ENCODE measurements at regions not wholly inside any gene's neighbourhood (a gene's known extent, or its start where the extent isn't known, plus 50 kb on each side); places are given as distances from the start of the nearest gene placed in this dataset.
"Not testable (repeated sequence)": the region's sequence is repeated elsewhere in the genome, so short reads cannot be mapped to it uniquely, and the experiment has no call there.

DNA sequence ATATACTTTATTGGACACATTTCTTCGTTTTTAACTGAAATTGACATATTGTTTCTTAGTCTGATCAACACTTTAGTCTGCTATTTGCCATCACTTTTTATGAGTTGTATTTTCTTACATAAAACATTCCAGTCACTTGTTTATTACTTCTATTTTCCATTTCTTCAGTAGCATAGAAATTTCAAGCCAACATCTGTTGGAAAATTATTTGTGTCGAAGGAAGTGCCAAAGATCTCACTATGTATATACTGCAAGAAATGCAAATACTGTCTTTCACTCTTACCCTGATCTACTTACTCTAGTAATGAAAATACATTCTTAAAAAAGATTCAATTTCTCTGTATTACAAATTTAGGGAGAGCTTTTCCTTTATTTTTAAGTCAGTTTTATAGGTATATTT lies 105.9 kb downstream of the SLC17A6 start:
- no peak for DNase-seq (ENCODE audit: low read depth)

DNA sequence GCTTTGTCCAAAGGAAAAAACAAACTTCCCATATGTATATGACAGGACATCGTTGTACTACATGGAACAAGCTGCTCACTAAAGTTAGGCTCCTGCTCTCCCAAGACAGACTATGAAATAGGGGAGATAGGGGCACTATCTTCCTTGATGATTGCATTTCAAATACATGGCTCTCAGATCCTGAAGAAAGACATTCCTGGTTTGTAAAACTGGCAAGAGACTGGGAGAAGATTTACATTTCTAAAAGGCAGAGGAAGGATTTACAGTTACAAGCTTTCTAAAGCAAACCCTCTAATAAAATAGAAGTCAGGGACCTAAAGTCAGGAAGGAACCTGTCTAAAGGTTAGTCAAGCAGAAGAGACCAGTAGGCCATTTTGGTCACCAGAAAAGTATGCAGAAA lies 103.7 kb downstream of the SLC17A6 start:
- no peak for DNase-seq (ENCODE audit: low read depth)

DNA sequence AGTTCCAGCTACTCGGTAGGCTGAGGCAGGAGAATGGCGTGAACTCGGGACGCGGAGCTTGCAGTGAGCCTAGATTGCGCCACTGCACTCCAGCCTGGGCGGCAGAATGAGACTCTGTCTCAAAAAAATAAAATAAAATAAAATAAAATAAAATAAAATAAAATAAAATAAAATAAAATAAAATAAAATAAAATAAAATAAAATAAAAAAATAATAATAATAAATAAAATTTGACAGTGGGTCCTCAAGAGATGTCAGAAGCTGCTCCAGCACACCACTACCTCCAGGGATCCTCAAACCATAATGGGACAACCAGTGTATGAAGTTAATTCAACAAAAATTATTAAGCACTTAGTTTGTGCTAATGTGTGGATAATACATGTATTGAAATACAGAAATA lies 97.4 kb downstream of the SLC17A6 start:
- DNase-seq (ENCODE audit: low read depth), result not testable (repeated sequence)

DNA sequence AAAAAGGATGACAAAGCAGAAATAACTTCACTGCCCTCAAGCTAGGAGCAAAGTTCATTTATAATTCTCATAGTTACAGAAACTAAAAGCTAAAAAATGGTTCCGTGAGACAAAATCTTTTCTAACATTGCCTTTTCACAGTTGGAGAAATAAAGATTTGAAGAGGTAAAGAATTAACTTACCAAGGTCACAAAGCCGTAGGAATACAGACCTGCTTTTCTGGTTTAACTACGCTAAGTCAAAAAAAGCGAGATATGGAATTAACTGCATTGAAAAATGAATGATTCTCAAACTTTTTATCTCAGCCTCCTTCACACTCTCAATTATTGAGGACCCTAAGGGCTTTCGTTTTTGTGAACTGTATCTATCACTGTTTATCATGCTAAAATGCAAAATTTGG lies 95.3 kb downstream of the SLC17A6 start:
- no peak for DNase-seq (ENCODE audit: low read depth)

DNA sequence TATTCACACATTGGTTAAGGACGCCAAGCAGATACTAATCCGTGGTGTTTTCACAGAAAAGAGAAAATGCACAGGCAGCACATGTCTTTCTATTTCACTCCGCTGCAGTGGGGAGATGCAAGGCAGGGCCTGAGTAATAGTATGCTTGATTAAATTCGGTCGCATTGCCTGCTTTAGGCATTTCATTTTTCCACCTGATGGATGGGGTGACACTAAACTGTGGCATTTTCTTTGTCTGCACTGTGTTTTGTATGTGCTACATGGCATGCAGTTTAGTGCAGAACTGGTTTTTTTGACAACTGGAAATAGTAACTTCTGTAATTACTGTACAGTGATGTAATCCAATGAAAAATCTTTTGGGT lies 94.9 kb downstream of the SLC17A6 start:
- DNase-seq (ENCODE audit: low read depth), result no peak

DNA sequence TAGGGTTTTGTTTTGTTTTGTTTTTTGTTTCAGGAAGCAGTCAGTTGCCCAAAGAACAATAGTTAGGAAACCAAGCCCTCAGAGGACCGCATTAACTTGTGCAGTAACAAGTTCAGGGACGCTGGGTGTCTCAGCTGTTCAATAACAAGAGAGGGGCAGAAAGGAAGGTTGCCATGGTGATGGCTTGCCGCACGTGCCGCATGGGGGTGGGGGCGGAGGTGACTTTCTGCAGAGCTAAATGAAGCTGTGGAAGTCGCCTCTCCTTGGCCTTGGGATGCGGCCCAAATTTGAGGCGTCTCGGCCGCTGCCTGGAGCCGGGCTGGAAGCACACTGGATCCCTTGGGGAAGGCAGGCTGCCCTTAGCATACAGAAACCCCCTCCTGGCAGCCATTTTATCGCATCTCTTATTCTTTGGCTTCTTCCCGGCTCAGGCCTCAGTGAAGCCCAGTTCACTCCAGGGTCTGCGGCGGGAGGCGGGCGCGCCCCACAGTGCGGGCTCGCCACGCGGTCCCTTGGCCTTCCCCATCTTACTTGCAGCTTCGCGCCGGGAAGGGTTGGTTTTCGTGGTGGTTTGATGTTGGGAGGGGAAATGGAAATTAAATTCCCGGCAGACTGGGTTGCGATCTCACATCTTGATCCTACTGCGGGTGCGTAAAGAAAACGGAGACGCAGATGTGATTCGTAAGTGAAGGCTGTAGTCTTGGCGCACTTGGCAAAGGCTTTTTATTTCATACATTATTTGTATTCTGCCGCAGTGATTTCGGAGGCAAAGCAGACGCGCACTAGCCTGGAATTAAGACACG lies 94.3 kb downstream of the SLC17A6 start:
- no peak for DNase-seq (ENCODE audit: low read depth)

DNA sequence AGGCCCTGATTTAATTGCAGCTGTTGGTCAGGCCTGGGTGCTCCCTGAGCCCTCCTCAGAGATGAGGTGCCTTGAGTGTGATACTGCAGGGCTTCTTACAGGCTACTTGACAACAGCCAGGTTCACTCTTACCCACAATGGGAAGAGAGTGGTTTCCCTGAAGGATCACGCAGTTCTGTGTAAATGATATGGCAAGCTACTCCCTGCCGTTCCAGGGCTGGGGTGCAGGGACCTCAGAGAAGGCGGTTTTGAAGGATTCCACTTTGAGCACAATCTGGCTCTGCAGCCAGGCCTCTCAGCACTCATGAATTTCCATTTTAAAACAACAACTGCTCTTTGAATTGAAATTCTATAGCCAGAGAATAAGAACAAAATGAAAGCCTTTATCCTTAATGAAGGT lies 92.9 kb downstream of the SLC17A6 start:
- DNase-seq (ENCODE audit: low read depth), result no peak

DNA sequence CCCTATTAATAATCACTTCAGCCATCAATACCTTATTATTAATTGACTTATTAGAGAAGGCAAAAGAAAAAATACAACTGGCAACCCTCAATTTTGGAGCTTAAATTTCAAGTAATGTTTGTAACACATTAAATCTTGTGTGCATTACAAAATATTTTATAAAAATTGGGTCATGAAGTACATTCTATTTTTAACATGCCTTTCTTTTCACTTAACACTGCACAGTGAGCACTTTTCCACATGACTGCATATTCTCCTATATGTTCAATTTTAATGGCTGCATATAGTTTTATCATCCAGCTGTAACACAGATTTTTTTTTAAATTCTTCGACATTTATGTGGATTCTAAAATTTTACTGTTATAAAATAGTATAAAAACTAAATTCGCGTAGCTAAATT lies 92.5 kb downstream of the SLC17A6 start:
- no peak for DNase-seq (ENCODE audit: low read depth)

DNA sequence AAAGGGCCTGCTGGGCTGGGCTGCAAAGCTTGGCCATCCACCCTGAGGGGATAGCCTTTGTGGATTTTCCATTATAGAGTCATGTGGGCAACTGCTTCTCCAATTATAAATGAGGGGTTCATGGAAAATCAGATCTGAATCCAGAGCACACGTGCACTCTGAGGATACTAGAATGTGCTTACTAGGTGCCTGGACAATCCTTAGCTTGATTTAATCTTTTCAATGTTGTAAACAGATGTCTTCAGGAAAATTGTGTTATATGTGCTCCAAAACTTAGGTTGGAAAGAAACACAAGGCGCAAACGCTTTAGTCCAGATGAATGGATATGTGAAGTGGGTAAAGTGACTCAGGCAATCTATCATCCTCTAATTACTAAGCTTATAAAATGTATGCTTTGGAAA lies 92.0 kb downstream of the SLC17A6 start:
- DNase-seq (ENCODE audit: low read depth), result no peak

Data from myocyte (in vitro differentiated cells).